SIG-M5 (cell line): ENCODE measurements at regions not wholly inside any gene's neighbourhood (a gene's known extent, or its start where the extent isn't known, plus 50 kb on each side); places are given as distances from the start of the nearest gene placed in this dataset.
"Not testable (repeated sequence)": the region's sequence is repeated elsewhere in the genome, so short reads cannot be mapped to it uniquely, and the experiment has no call there.

Experiments
- DNase-seq: peaks from one replicate; lab custom pipeline; 2025; lab: John Stamatoyannopoulos, UW

DNA sequence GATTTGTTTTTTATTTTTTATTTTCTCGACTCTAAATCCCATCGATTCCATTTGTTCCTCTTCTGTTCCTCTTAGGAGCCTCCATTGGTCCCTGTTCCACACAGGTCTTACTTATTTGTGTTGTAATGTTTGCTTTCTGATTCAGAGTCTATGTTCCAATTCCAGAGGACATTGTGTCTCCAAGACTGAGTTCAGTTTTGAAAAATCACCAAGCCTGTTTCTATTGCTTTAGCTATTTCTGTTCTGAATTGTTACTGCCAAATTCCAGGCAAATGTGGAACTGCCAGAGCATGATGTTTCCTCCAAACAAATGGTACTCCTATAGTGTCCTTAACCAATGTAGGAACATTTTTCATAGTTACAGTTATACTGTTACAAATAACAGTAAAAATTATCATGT lies 270.9 kb upstream of the SPTLC3 start:
- no peak for DNase-seq

DNA sequence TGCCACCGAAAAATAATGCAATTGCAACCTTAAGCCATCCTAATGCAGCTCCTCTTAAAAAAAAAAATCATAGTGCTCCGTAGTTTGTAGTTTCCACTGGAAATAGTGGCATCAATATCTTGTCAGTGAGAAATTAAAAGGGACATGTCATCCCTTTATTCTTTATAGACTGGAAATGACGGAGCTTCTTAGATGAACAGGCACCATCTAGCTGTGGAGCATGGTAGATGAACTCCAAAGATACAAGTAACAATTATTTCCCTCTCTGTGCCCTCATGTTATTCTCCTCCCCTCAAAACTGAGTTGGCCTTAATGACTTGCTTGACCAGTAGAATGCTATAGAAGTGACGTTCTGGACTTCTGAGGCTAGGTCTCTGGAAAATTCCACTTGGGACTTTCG lies 268.1 kb upstream of the SPTLC3 start:
- no peak for DNase-seq

DNA sequence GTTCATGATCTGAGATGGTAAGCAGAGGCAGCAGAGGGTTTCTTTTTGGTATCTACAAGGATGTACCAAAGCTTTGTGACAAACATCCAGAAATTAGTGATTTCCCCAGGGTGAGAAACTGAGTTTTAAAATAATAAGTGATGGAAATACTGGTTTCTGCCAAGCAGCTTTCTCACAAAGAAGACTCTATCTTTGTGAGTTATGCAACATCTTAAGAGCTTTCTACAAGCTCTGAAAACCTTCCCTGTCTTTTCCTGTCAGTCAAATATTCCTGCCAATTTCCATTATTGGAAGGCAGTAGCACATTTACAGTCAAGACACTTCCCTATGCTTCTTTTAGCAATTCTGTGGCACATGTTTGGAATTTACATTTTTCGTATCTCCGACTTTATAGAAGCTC lies 264.7 kb upstream of the SPTLC3 start:
- DNase-seq: no peak

DNA sequence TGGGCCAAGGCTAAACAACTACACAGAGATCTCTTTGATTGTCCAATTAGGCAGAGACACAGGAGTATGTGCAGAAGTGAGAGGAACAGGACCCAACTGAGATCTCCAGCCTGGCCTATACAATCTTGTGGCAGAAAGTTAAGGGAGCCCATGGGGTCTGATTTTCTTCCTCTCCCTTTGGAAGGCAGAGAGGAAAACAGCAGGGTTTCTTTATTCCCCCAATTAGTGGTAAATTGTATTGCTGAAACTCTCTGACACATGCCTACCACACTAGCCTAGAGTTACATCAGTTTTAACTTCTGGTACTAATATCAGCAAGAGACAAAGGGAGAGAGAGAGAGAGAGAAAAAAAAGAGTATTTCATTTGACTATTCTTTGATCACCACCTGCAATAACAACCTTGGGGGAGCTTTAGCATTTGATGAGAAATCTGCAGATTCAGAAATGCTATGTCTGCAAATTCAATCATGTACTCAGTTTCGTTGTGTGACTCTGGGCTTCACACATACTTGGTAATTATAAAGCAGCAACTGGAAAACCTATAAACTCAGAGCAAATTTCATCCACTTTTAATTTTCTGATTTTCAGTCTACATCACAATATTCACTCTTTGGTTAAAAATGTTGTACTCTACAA lies 260.3 kb upstream of the SPTLC3 start:
- DNase-seq: no peak

DNA sequence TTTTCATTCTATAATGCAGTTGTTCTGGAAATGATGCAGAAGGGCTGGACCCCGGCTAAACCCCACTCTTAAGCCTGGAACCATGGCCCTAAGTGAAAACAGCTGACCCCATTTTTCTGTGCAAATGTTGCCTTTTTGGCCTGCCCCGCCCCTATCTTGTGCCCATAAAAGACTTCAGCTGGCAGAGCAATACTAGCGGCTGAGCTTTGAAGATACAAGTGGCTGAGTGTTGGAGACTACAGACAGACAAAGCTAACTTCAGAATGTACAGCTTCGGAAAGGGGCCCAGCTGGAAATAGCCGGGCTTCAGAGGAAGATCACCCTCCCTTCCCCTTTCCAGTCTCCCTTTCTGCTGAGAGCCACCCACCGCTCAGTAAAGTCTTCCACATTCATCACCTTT lies 258.6 kb upstream of the SPTLC3 start:
- DNase-seq: no peak

DNA sequence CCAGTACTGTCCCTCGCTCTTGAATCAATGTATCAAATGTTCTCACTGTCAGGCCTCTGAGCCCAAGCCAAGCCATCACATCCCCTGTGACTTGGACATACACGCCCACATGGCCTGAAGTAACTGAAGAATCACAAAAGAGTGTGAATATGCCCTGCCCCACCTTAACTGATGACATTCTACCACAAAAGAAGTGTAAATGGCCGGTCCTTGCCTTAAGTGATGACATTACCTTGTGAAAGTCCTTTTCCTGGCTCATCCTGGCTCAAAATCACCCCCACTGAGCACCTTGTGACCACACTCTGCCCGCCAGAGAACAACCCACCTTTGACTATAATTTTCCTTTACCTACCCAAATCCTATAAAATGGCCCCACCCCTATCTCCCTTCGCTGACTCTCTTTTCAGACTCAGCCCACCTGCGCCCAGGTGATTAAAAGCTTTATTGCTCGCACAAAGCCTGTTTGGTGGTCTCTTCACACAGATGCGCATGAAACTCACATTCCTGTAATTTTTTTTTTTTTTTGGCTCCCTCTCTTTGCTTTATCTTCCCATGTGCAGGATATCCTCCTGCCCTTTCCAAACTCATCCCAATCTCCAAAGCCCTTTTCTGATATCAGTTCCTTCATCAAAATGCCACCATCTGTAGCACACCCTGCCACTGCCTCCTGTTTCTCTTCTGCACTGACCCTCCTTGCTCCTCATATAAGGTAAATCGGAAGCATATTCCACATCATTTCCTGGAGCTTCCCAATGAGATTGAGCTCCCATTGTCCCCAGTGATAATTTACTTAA lies 255.7 kb upstream of the SPTLC3 start:
- DNase-seq: not testable (repeated sequence)

DNA sequence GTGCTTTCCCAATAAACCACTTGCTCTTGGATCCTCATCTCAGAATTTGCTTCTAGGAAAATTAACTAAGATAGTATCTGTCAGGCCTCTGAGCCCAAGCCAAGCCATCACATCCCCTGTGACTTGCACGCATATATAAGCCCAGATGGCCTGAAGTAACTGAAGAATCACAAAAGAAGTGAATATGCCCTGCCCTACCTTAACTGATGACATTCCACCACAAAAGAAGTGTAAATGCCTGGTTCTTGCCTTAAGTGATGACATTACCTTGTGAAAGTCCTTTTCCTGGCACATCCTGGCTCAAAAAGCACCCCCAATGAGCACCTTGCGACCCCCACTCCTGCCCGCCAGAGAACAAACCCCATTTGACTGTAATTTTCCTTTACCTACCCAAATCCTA lies 255.0 kb upstream of the SPTLC3 start:
- DNase-seq: not testable (repeated sequence)

DNA sequence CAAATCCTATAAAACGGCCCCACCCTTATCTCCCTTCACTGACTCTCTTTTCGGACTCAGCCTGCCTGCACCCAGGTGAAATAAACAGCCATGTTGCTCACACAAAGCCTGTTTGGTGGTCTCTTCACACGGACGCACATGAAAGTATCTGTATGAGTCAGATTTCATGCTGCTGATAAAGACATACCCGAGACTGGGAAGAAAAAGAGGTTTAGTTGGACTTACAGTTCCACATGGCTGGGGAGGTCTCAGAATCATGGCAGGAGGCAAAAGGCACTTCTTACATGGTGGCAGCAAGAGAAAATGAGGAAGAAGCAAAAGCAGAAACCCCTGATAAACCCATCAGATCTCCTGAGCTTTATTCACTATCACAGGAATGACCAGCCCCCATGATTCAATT lies 249.3 kb upstream of the SPTLC3 start:
- not testable (repeated sequence) for DNase-seq

DNA sequence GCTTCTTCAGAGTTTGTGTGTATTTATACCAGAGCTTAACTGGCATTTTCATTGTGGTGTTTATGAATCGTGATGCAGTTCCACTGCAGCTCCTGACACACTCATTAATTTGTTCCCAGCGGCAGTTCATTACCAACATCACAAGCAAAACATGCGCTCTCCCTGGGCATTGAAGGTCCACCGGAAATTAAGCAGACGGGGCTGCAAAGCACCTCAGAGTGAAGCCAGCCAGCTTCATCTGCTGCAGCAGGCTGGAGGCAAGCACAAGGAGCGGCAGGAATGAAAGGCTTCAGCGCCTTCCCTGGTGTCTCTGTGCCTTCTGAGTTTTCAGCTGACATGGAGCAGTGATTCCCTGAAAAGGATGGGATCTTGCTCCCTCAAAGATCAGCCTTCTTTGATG lies 246.0 kb upstream of the SPTLC3 start:
- no peak for DNase-seq

DNA sequence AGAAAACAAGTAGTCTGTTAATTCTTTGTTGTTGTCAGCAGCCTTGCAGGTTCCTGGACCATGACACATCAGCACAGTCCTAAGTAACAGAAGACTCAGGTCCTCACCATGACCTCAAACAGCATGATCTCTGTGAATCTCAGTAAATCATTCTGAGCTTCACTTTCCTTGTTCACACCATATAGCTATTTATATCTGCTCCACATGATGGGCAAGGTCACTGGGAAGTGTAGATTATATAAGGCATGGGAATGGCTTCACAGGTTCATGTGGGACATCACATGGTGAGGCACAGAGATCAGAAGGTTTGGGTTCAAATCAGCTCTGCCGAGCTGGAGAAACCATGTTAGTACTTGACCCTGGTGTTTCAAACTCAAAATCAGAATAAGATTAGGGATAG lies 245.4 kb upstream of the SPTLC3 start:
- no peak for DNase-seq

DNA sequence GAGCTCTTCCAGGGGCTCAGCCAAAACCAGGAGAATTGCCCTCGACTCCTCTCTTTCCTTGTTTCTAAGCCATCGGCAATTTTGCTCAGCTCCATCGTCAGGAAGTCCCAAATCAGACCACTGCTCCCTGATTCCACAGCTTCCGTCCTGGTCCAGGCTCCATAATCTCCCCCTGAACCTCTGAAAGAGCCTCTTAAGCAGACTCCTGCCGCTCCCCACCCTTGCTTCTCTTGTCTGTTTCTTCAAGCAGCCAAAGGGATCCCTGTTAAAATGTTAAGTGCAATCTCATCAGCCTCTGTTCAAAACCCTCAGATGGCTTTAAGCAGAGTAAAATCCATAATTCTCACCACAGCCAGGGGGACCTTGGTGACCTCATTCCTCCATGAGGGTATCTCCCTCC lies 244.7 kb upstream of the SPTLC3 start:
- no peak for DNase-seq

DNA sequence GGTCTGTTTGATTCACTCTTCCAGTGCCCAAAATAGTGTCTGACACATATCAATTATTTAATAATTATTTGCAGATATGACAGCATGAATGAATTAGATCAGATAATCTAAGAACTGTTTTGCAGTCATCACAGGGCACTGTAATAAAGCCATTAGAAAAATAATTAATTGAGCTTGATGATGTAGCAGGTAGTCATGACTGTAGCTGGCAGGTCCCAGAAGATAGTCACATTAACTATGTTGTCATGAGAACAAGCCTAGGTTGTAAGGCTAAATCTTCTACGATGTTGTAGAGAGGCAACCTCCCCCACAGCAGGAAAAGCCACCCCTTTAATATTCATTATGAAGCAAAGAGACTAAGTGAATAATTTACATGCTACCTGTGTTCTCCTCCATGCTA lies 243.9 kb upstream of the SPTLC3 start:
- no peak for DNase-seq

DNA sequence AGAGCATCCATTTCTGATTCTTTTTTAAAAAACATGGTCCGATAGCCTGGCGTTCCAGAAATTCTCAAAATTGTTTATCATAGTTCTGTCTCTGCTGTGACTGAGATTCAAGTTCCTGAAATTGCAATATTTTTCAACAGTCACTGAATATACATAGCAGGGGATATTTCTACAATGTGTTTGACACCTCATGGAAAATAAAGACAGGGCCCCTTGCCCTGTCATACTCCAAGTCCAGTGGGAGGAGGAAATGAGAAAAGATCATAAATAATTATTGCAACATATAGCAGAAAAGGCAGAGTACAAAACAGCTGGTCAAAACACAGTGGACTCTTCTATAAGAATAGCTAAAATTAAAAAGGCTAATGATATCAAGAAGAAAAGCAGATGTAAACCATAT lies 234.8 kb upstream of the SPTLC3 start:
- no peak for DNase-seq

DNA sequence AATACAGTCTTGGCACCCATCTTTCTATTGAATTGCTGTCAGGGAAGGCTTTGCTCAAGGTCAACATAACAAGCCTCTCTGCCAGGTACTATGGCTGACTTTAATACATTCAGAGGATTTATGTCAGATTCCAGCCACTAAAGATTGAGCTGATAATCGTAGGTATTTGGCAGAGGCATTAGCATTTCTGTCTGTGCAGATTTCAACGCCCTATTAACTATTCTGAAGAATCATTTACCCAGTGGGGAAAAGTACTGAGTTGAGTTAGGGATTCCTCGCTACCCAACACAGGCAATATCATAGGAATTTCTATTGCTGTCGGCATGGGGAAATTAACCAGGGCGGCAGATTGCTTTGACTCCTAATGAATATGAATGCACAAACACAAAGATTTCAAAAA lies 233.7 kb upstream of the SPTLC3 start:
- DNase-seq: no peak

DNA sequence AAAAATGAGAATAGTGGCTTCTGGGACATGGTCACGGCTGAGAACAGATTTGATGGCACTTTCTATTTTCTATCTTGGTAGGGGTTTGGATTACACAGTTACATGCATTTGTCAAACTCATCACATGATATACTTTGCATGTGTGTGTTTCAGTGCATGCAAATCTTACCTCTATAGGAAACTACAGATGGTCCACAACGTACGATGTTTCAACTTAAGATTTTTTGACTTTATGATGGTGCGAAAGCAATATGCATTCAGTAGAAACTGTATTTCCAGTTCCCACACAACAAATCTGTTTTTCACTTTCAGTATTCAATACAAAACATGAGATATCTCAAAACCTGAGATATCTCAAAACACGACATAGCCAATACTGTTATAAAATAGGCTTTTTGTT lies 231.8 kb upstream of the SPTLC3 start:
- no peak for DNase-seq

DNA sequence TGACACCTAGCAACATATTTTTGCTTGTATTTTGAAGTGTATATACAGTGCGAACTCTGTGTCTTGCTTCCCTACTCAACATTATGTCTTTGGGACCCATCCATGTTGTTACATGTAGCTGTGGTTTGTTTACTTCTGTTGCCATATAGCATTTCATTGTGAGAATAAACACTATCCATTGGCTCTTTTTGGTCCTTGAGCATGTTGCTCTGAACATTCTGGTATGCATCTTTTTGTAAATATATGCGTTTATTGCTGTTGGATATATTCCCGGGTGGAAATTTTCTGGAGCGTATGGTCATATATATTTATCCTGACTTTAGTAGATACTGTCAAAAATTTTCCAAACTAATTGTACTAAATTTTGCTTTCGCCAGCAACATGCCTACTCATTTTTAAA lies 222.5 kb upstream of the SPTLC3 start:
- DNase-seq: no peak

DNA sequence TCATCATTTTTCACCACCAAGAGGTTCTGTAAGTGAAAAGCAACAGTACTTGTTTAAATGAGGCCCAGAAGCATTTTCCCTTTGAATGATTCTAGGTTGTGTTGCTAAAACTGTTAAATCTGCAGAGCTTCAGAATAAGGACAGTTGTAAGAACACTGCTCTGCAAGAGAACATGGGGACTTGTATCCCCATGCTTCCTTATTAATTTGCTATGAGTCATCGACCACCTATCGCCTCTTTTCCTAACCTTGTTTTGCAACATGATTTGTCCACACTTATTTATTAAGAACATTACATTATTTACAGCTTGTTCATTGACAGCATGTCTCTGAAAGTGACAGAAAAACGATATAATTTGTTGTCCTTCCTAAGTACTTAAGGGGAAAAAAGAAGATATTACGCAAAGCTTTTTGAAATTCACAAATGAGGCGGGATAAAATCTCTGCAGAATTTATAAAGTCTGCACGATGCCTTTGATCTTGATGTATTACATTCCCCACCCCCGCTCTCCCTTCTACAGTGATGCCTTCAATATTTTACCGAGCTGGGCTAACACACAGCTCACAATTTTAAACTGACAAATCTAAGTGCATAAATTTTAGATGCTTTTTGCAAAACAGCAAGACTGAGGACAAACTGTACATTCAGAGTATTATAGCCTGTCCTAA lies 220.0 kb upstream of the SPTLC3 start:
- DNase-seq: no peak

DNA sequence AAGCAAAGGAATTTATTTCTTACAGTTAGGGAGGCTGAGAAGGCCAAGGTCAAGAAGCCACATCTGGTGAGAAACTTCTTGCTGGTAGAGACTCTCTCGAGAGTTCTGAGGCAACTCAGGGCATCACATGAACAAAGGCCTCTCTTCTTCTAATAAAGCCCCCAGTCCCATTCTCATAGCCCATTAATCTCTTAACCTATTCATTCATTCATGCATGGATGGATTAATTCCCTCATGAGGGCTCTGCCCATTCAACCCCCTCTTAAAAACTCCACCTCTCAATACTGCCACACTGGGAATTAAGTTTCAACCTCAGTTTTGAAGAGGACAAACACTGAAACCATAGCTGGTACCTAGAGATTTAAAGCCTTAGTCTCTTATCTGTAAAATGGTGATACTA lies 217.9 kb upstream of the SPTLC3 start:
- DNase-seq: no peak

DNA sequence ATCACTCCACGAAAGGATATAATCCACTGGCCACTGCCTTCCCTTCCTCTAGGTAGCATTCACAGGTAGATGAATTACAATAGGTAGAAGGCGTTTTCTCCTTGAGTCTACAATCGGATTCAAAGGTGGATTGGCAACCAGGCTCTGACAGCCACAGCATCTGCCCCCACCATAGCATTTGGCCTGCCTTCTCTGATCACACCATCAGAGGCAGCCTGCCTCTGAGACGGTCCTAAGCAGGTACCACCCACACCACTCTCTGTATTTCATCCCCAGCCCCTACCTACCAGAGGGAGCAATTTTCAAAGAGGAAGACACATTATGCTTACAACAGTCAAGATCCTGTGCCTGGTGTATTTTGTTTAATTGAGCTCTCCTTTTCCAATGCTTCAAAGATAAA lies 210.5 kb upstream of the SPTLC3 start:
- DNase-seq: no peak

DNA sequence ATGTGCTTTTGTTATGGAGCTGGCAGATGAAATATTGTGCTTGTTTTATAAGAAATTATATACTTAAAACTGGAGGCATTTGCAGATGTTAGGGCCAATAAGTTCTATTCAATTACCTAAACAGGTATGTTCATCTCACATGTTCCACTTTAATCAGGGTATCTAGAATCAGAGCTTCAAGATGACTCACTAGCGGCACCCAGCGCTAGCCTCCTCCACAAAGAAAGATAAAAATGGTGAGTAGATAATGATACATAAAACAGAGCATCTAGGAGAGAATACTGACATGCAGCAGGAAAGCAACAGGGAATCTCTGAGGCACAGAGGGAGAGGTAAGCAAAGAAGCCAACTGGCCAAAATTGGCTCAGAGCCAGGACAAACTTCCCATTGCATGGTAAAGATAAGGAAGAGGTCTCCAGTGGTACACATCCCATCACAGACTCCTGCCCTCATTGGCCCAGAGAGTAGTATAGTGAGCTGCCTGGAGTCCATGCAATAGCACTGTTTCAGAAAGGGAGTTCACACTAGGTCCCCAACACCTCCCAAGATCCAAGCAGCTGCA lies 200.7 kb upstream of the SPTLC3 start:
- DNase-seq: no peak

DNA sequence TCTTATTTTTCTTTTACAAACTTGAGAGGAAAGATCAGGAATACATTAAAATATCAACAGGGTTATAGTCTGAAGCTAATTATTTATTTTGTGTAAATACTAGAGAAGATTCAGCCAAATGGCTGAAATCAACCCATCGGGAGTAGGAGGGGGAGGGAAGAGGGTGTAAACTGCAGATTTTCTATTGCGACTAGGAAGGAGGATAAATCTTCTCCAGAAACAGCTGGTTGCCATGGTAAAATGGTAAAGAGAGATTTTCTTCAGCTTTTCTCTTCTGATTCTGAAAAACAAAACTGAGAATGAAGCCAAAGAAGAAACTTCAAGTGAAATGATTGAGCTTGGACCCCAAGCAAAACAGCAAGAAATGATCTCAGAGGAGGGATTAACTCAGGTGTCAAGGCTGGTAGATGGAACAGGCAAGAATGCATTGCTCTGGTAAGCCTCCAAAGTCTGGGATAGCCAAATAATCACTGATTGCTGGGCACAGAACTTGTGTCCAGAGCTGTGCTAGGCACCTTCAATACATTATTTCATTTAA lies 193.5 kb upstream of the SPTLC3 start:
- no peak for DNase-seq

DNA sequence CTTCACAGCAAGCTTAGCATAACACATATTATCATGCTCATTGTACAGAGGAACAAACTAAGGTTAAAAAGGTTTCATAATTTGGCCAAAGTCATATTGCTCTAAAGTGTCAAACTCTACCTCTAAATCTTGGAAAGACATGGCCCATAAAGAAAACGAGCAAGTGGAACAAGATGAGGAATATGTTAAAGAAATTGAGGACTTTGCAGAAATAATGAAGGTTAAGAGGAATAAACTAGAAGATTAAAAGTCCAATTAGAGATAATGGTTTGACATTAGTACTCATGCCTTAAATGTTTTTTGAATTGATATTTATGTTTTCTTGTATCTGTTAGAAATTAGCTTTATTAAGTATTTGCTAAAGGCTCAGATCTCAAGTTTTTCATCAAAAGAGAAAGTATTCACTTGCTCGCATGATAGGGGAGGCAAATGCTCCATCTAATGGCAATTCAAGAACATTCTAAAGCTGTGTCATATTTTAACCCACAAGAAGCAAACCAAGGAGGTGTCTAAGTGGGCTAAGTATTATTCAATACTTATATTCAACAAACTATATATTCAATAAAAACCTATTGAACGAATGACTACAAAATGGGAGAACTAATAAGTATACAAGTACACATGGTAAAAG lies 192.9 kb upstream of the SPTLC3 start:
- DNase-seq: no peak
